WTC11 (cell line): ENCODE measurements at regions not wholly inside any gene's neighbourhood (a gene's known extent, or its start where the extent isn't known, plus 50 kb on each side); places are given as distances from the start of the nearest gene placed in this dataset.

Experiments
- ATAC-seq: fragments of 200-7000 bp; cut with Tn5 transposase; 2 replicates; pipeline ENCODE4 v1.10.0; 2021; ENCODE audit warnings: mild to moderate bottlenecking, moderate library complexity
- CTCF ChIA-PET: fragments of 300-600 bp; sonication (Branson Sonifier 250); formaldehyde crosslinking; loops from one replicate; lab custom pipeline; 2021; ENCODE audit warnings: antibody characterized with exemption; lab: Charles Lee
- POLR2A ChIA-PET: fragments of 350-600 bp; sonication (Branson Sonifier 250); formaldehyde crosslinking; loops from one replicate; lab custom pipeline; 2021; ENCODE audit warnings: antibody characterized with exemption; lab: Charles Lee
- DNase-seq: peaks from one replicate; pipeline ENCODE4 v3.0.0; 2021; ENCODE audit warnings: low spot score
- H3K27ac Mint-ChIP-seq: 2 replicates; pipeline ENCODE4 v1.8.0; 2021; ENCODE audit warnings: mixed read lengths
- H3K27me3 Mint-ChIP-seq: 2 replicates; pipeline ENCODE4 v1.8.0; 2021; ENCODE audit warnings: low read depth, mild to moderate bottlenecking, moderate library complexity, mixed read lengths
- H3K36me3 Mint-ChIP-seq: 2 replicates; pipeline ENCODE4 v1.8.0; 2021; ENCODE audit warnings: mixed read lengths
- H3K4me1 Mint-ChIP-seq: 2 replicates; pipeline ENCODE4 v1.8.0; 2022; ENCODE audit warnings: mixed read lengths
- H3K4me3 Mint-ChIP-seq: 2 replicates; pipeline ENCODE4 v1.8.0; 2021; ENCODE audit warnings: mild to moderate bottlenecking, moderate library complexity, mixed read lengths
- H3K9me3 Mint-ChIP-seq: 2 replicates; pipeline ENCODE4 v1.8.0; 2021; ENCODE audit warnings: mixed read lengths
- CREB1 ChIP-seq: sonication (generic); formaldehyde crosslinking; IDR thresholded peaks from 2 replicates; pipeline ENCODE4 v1.8.0; 2023; ENCODE audit warnings: mild to moderate bottlenecking, missing genetic modification reagents
- ESRRA ChIP-seq: sonication (generic); formaldehyde crosslinking; IDR thresholded peaks from 2 replicates; pipeline ENCODE4 v1.8.1; 2022; ENCODE audit warnings: mild to moderate bottlenecking, missing genetic modification reagents, borderline replicate concordance
- FOXJ3 ChIP-seq: sonication (generic); formaldehyde crosslinking; IDR thresholded peaks from 2 replicates; pipeline ENCODE4 v1.9.0; 2021; ENCODE audit warnings: missing genetic modification reagents, mild to moderate bottlenecking, borderline replicate concordance
- FOXK1 ChIP-seq: sonication (generic); formaldehyde crosslinking; IDR thresholded peaks from 2 replicates; pipeline ENCODE4 v1.8.0; 2022; ENCODE audit warnings: mild to moderate bottlenecking, moderate library complexity, missing genetic modification reagents
- GRHL2 ChIP-seq: fragments of 250-450 bp; sonication (Bioruptor Pico); IDR thresholded peaks from 2 replicates; pipeline ENCODE4 v1.8.0; 2022; ENCODE audit warnings: mild to moderate bottlenecking, moderate library complexity; ENCODE audit not compliant: insufficient replicate concordance, severe bottlenecking
- JAZF1 ChIP-seq: fragments of 250-450 bp; sonication (Bioruptor Pico); IDR thresholded peaks from 2 replicates; pipeline ENCODE4 v1.9.0; 2021; ENCODE audit warnings: moderate library complexity, mild to moderate bottlenecking, inconsistent platforms
- KAT7 ChIP-seq: sonication (generic); formaldehyde crosslinking; IDR thresholded peaks from 2 replicates; pipeline ENCODE4 v1.8.1; 2023; ENCODE audit warnings: missing genetic modification reagents, mild to moderate bottlenecking, borderline replicate concordance
- NR1H2 ChIP-seq: sonication (generic); formaldehyde crosslinking; IDR thresholded peaks from 2 replicates; pipeline ENCODE4 v1.9.0; 2021; ENCODE audit warnings: mild to moderate bottlenecking, moderate library complexity, missing genetic modification reagents
- PRRX2 ChIP-seq: fragments of 250-450 bp; sonication (Bioruptor Pico); IDR thresholded peaks from 2 replicates; pipeline ENCODE4 v1.8.0; 2021; ENCODE audit warnings: mild to moderate bottlenecking
- SMAD4 ChIP-seq: sonication (generic); formaldehyde crosslinking; IDR thresholded peaks from 2 replicates; pipeline ENCODE4 v1.8.0; 2022; ENCODE audit warnings: mild to moderate bottlenecking, missing genetic modification reagents
- SP1 ChIP-seq: sonication (generic); formaldehyde crosslinking; conservative IDR thresholded peaks from 2 replicates; pipeline ENCODE4 v1.8.1; 2022; ENCODE audit warnings: missing genetic modification reagents
- TEAD4 ChIP-seq: sonication (generic); formaldehyde crosslinking; IDR thresholded peaks from 2 replicates; pipeline ENCODE4 v1.8.0; 2022; ENCODE audit warnings: mild to moderate bottlenecking, missing genetic modification reagents
- TP53 ChIP-seq: sonication (generic); formaldehyde crosslinking; IDR thresholded peaks from 2 replicates; pipeline ENCODE4 v1.8.1; 2023; ENCODE audit warnings: mild to moderate bottlenecking, missing genetic modification reagents
- ZBTB21 ChIP-seq: sonication (generic); formaldehyde crosslinking; IDR thresholded peaks from 2 replicates; pipeline ENCODE4 v1.8.1; 2023; ENCODE audit warnings: mild to moderate bottlenecking, missing genetic modification reagents, borderline replicate concordance
- ZNF263 ChIP-seq: sonication (generic); formaldehyde crosslinking; IDR thresholded peaks from 2 replicates; pipeline ENCODE4 v1.8.1; 2022; ENCODE audit warnings: low read depth, mild to moderate bottlenecking, moderate library complexity, missing genetic modification reagents
- ZNF317 ChIP-seq: sonication (generic); formaldehyde crosslinking; IDR thresholded peaks from 2 replicates; pipeline ENCODE4 v1.8.1; 2023; ENCODE audit warnings: low read depth, mild to moderate bottlenecking, moderate library complexity, missing genetic modification reagents, borderline replicate concordance
- TF ChIP-seq, protein P1 (sequence below): sonication (generic); formaldehyde crosslinking; IDR thresholded peaks from 2 replicates; pipeline ENCODE4 v1.8.0; 2022; ENCODE audit warnings: mild to moderate bottlenecking, missing genetic modification reagents
- TF ChIP-seq, protein P2 (sequence below): sonication (generic); formaldehyde crosslinking; IDR thresholded peaks from 2 replicates; pipeline ENCODE4 v1.8.1; 2022; ENCODE audit warnings: low read depth, missing genetic modification reagents, borderline replicate concordance
- TF ChIP-seq, protein P3 (sequence below): sonication (generic); formaldehyde crosslinking; IDR thresholded peaks from 2 replicates; pipeline ENCODE4 v1.8.0; 2022; ENCODE audit warnings: mild to moderate bottlenecking, missing genetic modification reagents
- TF ChIP-seq, protein P4 (sequence below): fragments of 250-450 bp; sonication (Bioruptor Pico); conservative IDR thresholded peaks from 2 replicates; pipeline ENCODE4 v1.9.0; 2021; ENCODE audit warnings: mild to moderate bottlenecking
- TF ChIP-seq, protein P5 (sequence below): fragments of 250-450 bp; sonication (Bioruptor Pico); IDR thresholded peaks from 2 replicates; pipeline ENCODE4 v1.9.0; 2021; ENCODE audit warnings: mild to moderate bottlenecking, borderline replicate concordance
- TF ChIP-seq, protein P6 (sequence below): sonication (generic); formaldehyde crosslinking; IDR thresholded peaks from 2 replicates; pipeline ENCODE4 v1.8.0; 2023; ENCODE audit warnings: missing genetic modification reagents

DNA sequence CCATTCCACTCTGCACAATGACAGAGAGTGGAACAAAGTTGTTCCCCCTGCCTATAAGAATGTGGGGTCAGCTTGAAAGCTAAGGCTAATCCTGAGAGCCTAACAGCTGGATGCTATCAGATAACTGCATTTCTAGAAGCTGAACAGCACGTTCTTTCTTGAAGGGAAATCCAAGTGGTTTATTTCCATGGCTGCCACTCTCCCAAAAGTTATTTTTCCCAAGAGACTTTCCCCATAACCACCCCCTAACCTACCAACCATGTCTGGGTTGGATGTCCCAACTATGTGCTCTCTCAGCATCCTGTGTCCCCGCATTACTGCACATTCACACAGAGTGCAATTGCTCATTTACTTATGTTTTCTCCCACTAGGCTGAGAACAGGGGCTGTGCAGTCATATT, 140.7 kb upstream of the ANKRD1 start:
- TF ChIP-seq FOXK1: no peak
- no peak for TF ChIP-seq GRHL2 (CRISPR knock-in tag)
- TF ChIP-seq FOXJ3 (CRISPR knock-in tag): no peak
- TF ChIP-seq SMAD4 (CRISPR knock-in tag): no peak
- no peak for TF ChIP-seq ZNF317 (CRISPR knock-in tag)
- no peak for TF ChIP-seq TP53 (CRISPR knock-in tag)
- TF ChIP-seq, protein P1, sequence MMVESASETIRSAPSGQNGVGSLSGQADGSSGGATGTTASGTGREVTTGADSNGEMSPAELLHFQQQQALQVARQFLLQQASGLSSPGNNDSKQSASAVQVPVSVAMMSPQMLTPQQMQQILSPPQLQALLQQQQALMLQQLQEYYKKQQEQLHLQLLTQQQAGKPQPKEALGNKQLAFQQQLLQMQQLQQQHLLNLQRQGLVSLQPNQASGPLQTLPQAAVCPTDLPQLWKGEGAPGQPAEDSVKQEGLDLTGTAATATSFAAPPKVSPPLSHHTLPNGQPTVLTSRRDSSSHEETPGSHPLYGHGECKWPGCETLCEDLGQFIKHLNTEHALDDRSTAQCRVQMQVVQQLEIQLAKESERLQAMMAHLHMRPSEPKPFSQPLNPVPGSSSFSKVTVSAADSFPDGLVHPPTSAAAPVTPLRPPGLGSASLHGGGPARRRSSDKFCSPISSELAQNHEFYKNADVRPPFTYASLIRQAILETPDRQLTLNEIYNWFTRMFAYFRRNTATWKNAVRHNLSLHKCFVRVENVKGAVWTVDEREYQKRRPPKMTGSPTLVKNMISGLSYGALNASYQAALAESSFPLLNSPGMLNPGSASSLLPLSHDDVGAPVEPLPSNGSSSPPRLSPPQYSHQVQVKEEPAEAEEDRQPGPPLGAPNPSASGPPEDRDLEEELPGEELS (CRISPR knock-in tag): no peak
- TF ChIP-seq SP1 (CRISPR knock-in tag): no peak
- TF ChIP-seq, protein P2, sequence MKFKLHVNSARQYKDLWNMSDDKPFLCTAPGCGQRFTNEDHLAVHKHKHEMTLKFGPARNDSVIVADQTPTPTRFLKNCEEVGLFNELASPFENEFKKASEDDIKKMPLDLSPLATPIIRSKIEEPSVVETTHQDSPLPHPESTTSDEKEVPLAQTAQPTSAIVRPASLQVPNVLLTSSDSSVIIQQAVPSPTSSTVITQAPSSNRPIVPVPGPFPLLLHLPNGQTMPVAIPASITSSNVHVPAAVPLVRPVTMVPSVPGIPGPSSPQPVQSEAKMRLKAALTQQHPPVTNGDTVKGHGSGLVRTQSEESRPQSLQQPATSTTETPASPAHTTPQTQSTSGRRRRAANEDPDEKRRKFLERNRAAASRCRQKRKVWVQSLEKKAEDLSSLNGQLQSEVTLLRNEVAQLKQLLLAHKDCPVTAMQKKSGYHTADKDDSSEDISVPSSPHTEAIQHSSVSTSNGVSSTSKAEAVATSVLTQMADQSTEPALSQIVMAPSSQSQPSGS: no peak
- TF ChIP-seq, protein P3, sequence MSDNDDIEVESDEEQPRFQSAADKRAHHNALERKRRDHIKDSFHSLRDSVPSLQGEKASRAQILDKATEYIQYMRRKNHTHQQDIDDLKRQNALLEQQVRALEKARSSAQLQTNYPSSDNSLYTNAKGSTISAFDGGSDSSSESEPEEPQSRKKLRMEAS (CRISPR knock-in tag): no peak
- TF ChIP-seq ZNF263 (CRISPR knock-in tag): no peak
- TF ChIP-seq, protein P4, sequence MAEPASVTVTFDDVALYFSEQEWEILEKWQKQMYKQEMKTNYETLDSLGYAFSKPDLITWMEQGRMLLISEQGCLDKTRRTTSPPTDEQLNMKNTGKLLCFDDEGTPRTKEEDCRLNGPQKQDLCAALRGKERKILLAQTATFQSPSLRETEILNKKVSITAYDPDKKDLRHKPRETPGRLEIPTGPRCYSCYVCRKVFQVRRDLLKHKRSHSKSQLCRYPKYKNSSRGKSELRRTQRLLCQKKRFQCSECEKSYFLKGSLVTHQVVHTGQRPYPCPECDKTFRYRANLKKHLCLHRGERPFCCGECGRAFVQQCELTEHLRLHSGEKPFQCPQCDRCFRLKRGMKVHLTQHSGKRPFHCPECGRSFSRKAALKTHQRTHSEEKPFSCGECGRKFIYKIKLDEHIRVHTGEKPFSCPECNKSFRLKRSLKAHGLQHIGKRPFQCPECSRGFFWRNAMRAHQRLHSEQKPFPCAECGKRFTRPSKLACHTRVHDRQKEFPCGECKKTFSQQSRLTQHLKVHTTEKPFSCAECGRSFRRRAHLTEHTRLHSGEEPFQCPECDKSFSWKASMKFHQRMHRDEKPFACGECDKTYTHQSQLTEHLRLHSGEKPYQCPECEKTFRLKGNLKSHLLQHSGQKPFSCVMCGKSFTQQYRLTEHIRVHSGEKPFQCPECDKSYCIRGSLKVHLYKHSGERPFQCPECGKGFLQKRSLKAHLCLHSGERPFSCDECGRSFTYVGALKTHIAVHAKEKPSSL: no peak
- TF ChIP-seq, all 79 proteins: peak for 0
- H3K9me3 Mint-ChIP-seq: no peaks in the 10 kb centered on the region
- H3K4me3 Mint-ChIP-seq: no peak overlapping the region
- ChIA-PET POLR2A (no interaction called here), CTCF (no interaction called here)
- H3K27me3 Mint-ChIP-seq: peaks cover 3% of the 10 kb centered on the region
- DNase-seq: no peak
- H3K4me1 Mint-ChIP-seq: no peaks in the 10 kb centered on the region
- no peak overlapping the region for H3K27ac Mint-ChIP-seq
- no peaks in the 10 kb centered on the region for H3K36me3 Mint-ChIP-seq
- ATAC-seq: no peak

DNA sequence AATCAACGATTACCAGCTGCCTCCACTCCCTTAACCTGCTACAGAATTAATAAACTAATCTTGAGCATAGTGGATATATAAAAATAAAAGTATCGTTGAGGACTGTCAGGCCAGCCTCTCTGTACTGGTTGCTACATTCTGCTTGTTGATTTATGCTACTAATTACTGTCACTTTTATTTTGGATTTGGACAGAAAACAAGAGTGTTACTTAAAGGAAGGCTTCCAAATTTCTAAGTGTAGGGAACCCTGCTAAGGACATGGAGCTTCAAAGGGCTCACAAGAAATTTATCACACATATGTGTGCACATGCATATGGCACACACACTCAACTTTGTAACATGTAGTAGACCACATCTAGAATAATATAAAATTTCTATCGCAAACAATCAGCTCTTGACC, 141.2 kb upstream of the ANKRD1 start:
- Mint-ChIP-seq H3K9me3 (no peaks in the 10 kb centered on the region), H3K36me3 (no peaks in the 10 kb centered on the region), H3K4me1 (no peaks in the 10 kb centered on the region), H3K27ac (no peak overlapping the region), H3K27me3 (peaks cover 3% of the 10 kb centered on the region), H3K4me3 (no peak overlapping the region)
- no peak for ATAC-seq
- ChIA-PET POLR2A (no interaction called here), CTCF (no interaction called here)
- no peak for DNase-seq
- TF ChIP-seq, protein P5, sequence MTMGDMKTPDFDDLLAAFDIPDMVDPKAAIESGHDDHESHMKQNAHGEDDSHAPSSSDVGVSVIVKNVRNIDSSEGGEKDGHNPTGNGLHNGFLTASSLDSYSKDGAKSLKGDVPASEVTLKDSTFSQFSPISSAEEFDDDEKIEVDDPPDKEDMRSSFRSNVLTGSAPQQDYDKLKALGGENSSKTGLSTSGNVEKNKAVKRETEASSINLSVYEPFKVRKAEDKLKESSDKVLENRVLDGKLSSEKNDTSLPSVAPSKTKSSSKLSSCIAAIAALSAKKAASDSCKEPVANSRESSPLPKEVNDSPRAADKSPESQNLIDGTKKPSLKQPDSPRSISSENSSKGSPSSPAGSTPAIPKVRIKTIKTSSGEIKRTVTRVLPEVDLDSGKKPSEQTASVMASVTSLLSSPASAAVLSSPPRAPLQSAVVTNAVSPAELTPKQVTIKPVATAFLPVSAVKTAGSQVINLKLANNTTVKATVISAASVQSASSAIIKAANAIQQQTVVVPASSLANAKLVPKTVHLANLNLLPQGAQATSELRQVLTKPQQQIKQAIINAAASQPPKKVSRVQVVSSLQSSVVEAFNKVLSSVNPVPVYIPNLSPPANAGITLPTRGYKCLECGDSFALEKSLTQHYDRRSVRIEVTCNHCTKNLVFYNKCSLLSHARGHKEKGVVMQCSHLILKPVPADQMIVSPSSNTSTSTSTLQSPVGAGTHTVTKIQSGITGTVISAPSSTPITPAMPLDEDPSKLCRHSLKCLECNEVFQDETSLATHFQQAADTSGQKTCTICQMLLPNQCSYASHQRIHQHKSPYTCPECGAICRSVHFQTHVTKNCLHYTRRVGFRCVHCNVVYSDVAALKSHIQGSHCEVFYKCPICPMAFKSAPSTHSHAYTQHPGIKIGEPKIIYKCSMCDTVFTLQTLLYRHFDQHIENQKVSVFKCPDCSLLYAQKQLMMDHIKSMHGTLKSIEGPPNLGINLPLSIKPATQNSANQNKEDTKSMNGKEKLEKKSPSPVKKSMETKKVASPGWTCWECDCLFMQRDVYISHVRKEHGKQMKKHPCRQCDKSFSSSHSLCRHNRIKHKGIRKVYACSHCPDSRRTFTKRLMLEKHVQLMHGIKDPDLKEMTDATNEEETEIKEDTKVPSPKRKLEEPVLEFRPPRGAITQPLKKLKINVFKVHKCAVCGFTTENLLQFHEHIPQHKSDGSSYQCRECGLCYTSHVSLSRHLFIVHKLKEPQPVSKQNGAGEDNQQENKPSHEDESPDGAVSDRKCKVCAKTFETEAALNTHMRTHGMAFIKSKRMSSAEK (CRISPR knock-in tag): no peak
- TF ChIP-seq GRHL2 (CRISPR knock-in tag) (no peak), CREB1 (CRISPR knock-in tag) (no peak), NR1H2 (CRISPR knock-in tag) (no peak), SP1 (CRISPR knock-in tag) (no peak), TEAD4 (CRISPR knock-in tag) (no peak), SMAD4 (CRISPR knock-in tag) (no peak), PRRX2 (no peak), ZBTB21 (CRISPR knock-in tag) (no peak), FOXK1 (no peak), KAT7 (CRISPR knock-in tag) (no peak), JAZF1 (CRISPR knock-in tag) (no peak), ESRRA (CRISPR knock-in tag) (no peak)
- TF ChIP-seq, protein P6, sequence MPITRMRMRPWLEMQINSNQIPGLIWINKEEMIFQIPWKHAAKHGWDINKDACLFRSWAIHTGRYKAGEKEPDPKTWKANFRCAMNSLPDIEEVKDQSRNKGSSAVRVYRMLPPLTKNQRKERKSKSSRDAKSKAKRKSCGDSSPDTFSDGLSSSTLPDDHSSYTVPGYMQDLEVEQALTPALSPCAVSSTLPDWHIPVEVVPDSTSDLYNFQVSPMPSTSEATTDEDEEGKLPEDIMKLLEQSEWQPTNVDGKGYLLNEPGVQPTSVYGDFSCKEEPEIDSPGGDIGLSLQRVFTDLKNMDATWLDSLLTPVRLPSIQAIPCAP (CRISPR knock-in tag): no peak
- TF ChIP-seq, protein P2: no peak
